K562 (cell line): ENCODE measurements at regions not wholly inside any gene's neighbourhood (a gene's known extent, or its start where the extent isn't known, plus 50 kb on each side); places are given as distances from the start of the nearest gene placed in this dataset.

Experiments
- ATAC-seq: fragments of 200-7000 bp; cut with Tn5 transposase; 3 replicates; pipeline ENCODE4 v1.9.1; 2020; ENCODE audit warnings: moderate library complexity
- BruUV-seq: library from RNA; stranded (reverse); fragments of 400-500 nt; replicated peaks from 2 replicates; lab custom pipeline; 2021; lab: Mats Ljungman, UMichigan
- CTCF ChIA-PET: fragments of 300-600 bp; formaldehyde crosslinking; extraction: SDS; loops from one replicate; lab custom pipeline; 2021; ENCODE audit warnings: low intra/inter-chr PET ratio; lab: Yijun Ruan, JAX
- POLR2A ChIA-PET: fragments of 300-600, 350-650 bp; sonication (Branson Sonifier 250); formaldehyde crosslinking; extraction: SDS; loops from one replicate; lab custom pipeline; 2021; ENCODE audit warnings: antibody characterized with exemption, inconsistent platforms; lab: Yijun Ruan, JAX
- DNase-seq, 4 experiments: peaks; one replicate each; pipeline versions ENCODE4 v3.0.0 to v3.0.0-alpha.2; 2011 to 2018; ENCODE audit warnings: low spot score in 3 of 4, mixed read lengths in 3 of 4; ENCODE audit errors: extremely low read depth in 1 of 4
- FAIRE-seq: peaks from 2 replicates; lab custom pipeline; 2011; peaks lifted over from hg19 to GRCh38; lab: Jason Lieb, UNC
- H2AFZ ChIP-seq: 2 replicates; pipeline ENCODE4 v1.6.0; 2011; ENCODE audit warnings: low read depth, low read length, control low read depth, inconsistent platforms
- H3K27ac ChIP-seq: fragments of 200-600 bp; 3 replicates; pipeline ENCODE4 v1.8.0; 2011; ENCODE audit warnings: low read depth, mild to moderate bottlenecking, control low read depth, inconsistent platforms, low read length, moderate library complexity, mixed read lengths; ENCODE audit errors: extremely low read depth
- H3K27me3 ChIP-seq, 2 experiments: fragments of 300-600 bp in 1 of 2; 2 replicates in 1 of 2; 3 replicates in 1 of 2; pipeline versions ENCODE4 v1.6.0 to v1.8.0; 2011; ENCODE audit warnings: inconsistent platforms in 2 of 2, low read length in 2 of 2, mild to moderate bottlenecking in 1 of 2, mixed read lengths in 1 of 2, moderate library complexity in 1 of 2; ENCODE audit not compliant: control insufficient read depth in 2 of 2, insufficient read depth in 2 of 2
- H3K36me3 ChIP-seq: fragments of 300-600 bp; 3 replicates; pipeline ENCODE4 v1.8.0; 2011; ENCODE audit warnings: mild to moderate bottlenecking, low read length, inconsistent platforms; ENCODE audit not compliant: control insufficient read depth, insufficient read depth
- H3K4me1 ChIP-seq, 2 experiments: fragments of 200-600 bp in 1 of 2; replicated peaks in 1 of 2; 2 replicates in 1 of 2; 3 replicates in 1 of 2; pipeline versions ENCODE4 v1.5.1 to v1.8.0; 2011; ENCODE audit warnings: inconsistent platforms in 2 of 2, low read length in 2 of 2, mild to moderate bottlenecking in 1 of 2, mixed read lengths in 1 of 2, moderate library complexity in 1 of 2; ENCODE audit not compliant: control insufficient read depth in 2 of 2, insufficient read depth in 2 of 2
- H3K4me2 ChIP-seq: 2 replicates; pipeline ENCODE4 v1.6.1; 2011; ENCODE audit warnings: low read length, control low read depth, inconsistent platforms, mixed read lengths; ENCODE audit not compliant: insufficient read depth
- H3K4me3 ChIP-seq: fragments of 200-600 bp; sonication (generic), shearing (Covaris generic); 2 replicates; pipeline ENCODE4 v1.5.1; 2016; ENCODE audit warnings: control low read depth, inconsistent platforms
- H3K79me2 ChIP-seq: fragments of 200-600 bp; 3 replicates; pipeline ENCODE4 v1.8.0; 2011; ENCODE audit warnings: low read length, inconsistent platforms; ENCODE audit not compliant: control insufficient read depth, insufficient read depth
- H3K9ac ChIP-seq, 2 experiments: 2 replicates each; pipeline versions ENCODE4 v1.6.0 to v1.6.1; 2011; ENCODE audit warnings: low read depth in 2 of 2, low read length in 2 of 2, control low read depth in 1 of 2, inconsistent platforms in 1 of 2, mild to moderate bottlenecking in 1 of 2, mixed read lengths in 1 of 2; ENCODE audit not compliant: insufficient read depth in 1 of 2
- H3K9me1 ChIP-seq: one replicate; pipeline ENCODE4 v1.6.0; 2011; ENCODE audit warnings: inconsistent platforms, mild to moderate bottlenecking, low read length, moderate library complexity; ENCODE audit not compliant: control insufficient read depth, insufficient read depth
- H3K9me3 ChIP-seq: replicated peaks from 2 replicates; pipeline ENCODE4 v1.5.1; 2011; ENCODE audit warnings: low read depth, low read length, inconsistent platforms; ENCODE audit not compliant: control insufficient read depth, insufficient read depth
- H4K20me1 ChIP-seq: replicated peaks from 2 replicates; pipeline ENCODE4 v1.6.1; 2011; ENCODE audit warnings: low read length, inconsistent platforms, mixed read lengths; ENCODE audit not compliant: control insufficient read depth, insufficient read depth
- C11orf30 ChIP-seq: fragments of 450-650 bp; IDR thresholded peaks from 2 replicates; pipeline ENCODE4 v1.6.1; 2016; ENCODE audit warnings: low read depth, mild to moderate bottlenecking
- COPS2 ChIP-seq: fragments of 450-650 bp; conservative IDR thresholded peaks from 2 replicates; pipeline ENCODE4 v1.6.1; 2016; ENCODE audit warnings: mild to moderate bottlenecking, moderate library complexity
- MTA3 ChIP-seq: fragments of 450-650 bp; formaldehyde crosslinking; IDR thresholded peaks from 2 replicates; pipeline ENCODE4 v1.6.1; 2017; ENCODE audit warnings: mild to moderate bottlenecking, borderline replicate concordance
- POLR3A ChIP-seq: IDR thresholded peaks from 2 replicates; pipeline ENCODE4 v1.6.1; 2011; ENCODE audit warnings: borderline replicate concordance, mild to moderate bottlenecking, moderate library complexity; ENCODE audit not compliant: insufficient read length, insufficient read depth; ENCODE audit errors: extremely low read depth
- SETDB1 ChIP-seq: IDR thresholded peaks from one replicate; pipeline ENCODE4 v1.6.1; 2012; ENCODE audit warnings: low read length, control low read depth, inconsistent platforms
- SMAD1 ChIP-seq: fragments of 150-350 bp; IDR thresholded peaks from 2 replicates; pipeline ENCODE4 v1.6.1; 2014; ENCODE audit warnings: low read length, low read depth; ENCODE audit not compliant: partially characterized antibody
- SP2 ChIP-seq: IDR thresholded peaks from 2 replicates; pipeline ENCODE4 v1.6.1; 2011; ENCODE audit warnings: mild to moderate bottlenecking, low read depth, low read length, moderate library complexity; ENCODE audit not compliant: poor library complexity, severe bottlenecking; ENCODE audit errors: extremely low read depth
- ZBTB1 ChIP-seq: sonication (generic); formaldehyde crosslinking; IDR thresholded peaks from 2 replicates; pipeline ENCODE4 v1.8.1; 2023; ENCODE audit warnings: missing genetic modification reagents, low read depth, mild to moderate bottlenecking, borderline replicate concordance
- ZFP36 ChIP-seq: fragments of 150-350 bp; IDR thresholded peaks from 2 replicates; pipeline ENCODE4 v1.6.1; 2018; ENCODE audit warnings: low read length, low read depth; ENCODE audit not compliant: partially characterized antibody
- WGBS: fragments of 100-300 bp; shearing (Covaris generic); methylation state at CpG from one replicate; pipeline ENCODE4 v1.1.6; 2016; ENCODE audit warnings: low coverage, mixed read lengths; ENCODE audit not compliant: insufficient coverage; ENCODE audit errors: missing lambda C conversion rate; 5-methylcytosine and 5-hydroxymethylcytosine counted together
- in situ Hi-C: fragments of 300-500 bp; cut with MboI; formaldehyde crosslinking; loops from 4 replicates; pipeline ENCODE4 v1.15.0; 2018; ENCODE audit warnings: inconsistent platforms, mixed read lengths
- intact Hi-C: fragments of 100-400 bp; cut with micrococcal nuclease; formaldehyde crosslinking; loops from 2 replicates; pipeline ENCODE4 v1.14.2; 2022
- TF ChIP-seq, protein P1 (sequence below): fragments of 250-450 bp; sonication (Bioruptor Pico); IDR thresholded peaks from 2 replicates; pipeline ENCODE4 v1.8.0; 2021; ENCODE audit warnings: mild to moderate bottlenecking, moderate library complexity
- TF ChIP-seq, protein P2 (sequence below): fragments of 450-650 bp; IDR thresholded peaks from 2 replicates; pipeline ENCODE4 v1.6.1; 2016; ENCODE audit warnings: antibody characterized with exemption
- TF ChIP-seq, protein P3 (sequence below): fragments of 250-450 bp; sonication (Bioruptor Pico); IDR thresholded peaks from 2 replicates; pipeline ENCODE4 v1.5.0; 2021

DNA sequence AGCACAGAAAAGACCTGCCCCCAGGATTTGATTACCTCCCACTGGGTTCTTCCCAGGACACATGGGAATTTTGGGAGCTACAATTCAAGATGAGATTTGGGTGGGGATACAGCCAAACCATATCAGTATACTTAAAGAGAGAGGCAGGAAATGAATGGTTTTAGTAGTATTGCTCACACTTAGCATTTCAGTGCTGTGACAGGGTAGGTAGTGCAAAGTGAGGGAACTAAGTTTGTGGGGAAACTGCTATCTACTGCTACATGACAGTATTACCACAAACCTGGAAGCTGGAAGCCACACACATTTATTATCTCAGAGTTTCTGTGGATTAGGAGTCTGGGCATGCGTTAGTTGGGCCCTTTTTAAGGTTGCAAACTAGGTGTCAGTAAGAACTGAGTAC lies 450.7 kb downstream of the LPIN1 start (continued):
- TF ChIP-seq ZFP36: no peak
- TF ChIP-seq, protein P1, sequence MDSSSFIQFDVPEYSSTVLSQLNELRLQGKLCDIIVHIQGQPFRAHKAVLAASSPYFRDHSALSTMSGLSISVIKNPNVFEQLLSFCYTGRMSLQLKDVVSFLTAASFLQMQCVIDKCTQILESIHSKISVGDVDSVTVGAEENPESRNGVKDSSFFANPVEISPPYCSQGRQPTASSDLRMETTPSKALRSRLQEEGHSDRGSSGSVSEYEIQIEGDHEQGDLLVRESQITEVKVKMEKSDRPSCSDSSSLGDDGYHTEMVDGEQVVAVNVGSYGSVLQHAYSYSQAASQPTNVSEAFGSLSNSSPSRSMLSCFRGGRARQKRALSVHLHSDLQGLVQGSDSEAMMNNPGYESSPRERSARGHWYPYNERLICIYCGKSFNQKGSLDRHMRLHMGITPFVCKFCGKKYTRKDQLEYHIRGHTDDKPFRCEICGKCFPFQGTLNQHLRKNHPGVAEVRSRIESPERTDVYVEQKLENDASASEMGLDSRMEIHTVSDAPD: no peak
- TF ChIP-seq, all 486 proteins: peak for 0

DNA sequence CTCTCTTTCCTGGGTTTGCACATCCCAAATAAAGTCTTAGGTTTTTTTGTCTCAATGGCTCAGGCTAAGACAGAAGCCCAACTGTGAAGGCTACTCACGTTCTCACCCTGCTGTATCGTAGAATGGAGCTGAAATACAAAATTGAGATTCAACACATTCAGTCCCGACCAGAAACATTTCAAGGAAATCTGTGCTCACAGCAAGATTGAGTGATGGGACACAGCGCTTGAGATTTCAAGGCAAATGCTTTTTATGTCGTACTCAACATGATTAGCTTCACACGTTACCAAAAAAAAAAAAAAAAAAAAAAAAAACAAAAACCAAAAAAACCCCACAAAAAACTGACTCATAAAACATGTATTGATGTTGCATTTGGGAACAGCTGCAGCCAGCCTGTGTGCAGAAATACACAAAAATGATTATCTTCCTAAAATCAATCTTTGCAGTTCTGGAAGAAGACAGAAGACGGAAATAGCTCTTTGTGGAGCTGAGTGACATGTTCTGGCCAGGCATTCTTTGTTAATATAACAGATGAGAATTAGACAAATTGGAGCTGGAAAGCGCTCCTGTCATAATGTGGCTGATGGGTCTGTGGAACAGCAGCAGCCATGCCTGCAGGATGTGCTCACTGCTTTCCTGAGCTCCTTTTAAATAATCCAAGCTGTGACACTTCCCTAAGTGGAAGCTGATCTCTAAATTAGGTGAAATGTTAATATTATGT lies 453.2 kb downstream of the LPIN1 start:
- Histone ChIP-seq H3K27ac (no peak overlapping the region), H3K4me3 (no peak overlapping the region), H3K4me1 (peaks cover 0 to 4% of the 10 kb centered on the region in 2 experiments; a peak in 2 of 5 replicates), H3K4me2 (no peak overlapping the region)
- TF ChIP-seq C11orf30 (no peak), ZBTB1 (CRISPR knock-in tag) (no peak), SP2 (no peak), MTA3 (no peak), COPS2 (no peak), SMAD1 (no peak), POLR3A (no peak), SETDB1 (no peak)
- TF ChIP-seq, protein P2, sequence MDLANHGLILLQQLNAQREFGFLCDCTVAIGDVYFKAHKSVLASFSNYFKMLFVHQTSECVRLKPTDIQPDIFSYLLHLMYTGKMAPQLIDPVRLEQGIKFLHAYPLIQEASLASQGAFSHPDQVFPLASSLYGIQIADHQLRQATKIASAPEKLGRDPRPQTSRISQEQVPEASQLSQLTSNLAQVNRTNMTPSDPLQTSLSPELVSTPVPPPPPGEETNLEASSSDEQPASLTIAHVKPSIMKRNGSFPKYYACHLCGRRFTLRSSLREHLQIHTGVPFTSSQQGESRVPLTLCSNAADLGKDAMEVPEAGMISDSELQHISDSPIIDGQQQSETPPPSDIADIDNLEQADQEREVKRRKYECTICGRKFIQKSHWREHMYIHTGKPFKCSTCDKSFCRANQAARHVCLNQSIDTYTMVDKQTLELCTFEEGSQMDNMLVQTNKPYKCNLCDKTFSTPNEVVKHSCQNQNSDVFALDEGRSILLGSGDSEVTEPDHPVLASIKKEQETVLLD: no peak
- TF ChIP-seq, protein P3, sequence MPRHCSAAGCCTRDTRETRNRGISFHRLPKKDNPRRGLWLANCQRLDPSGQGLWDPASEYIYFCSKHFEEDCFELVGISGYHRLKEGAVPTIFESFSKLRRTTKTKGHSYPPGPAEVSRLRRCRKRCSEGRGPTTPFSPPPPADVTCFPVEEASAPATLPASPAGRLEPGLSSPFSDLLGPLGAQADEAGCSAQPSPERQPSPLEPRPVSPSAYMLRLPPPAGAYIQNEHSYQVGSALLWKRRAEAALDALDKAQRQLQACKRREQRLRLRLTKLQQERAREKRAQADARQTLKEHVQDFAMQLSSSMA: no peak
- TF ChIP-seq, all 486 proteins: peak for 0
- ChIA-PET POLR2A (interaction anchor here (0.6 to 1.3 kb wide), 6 partner anchors 11 to 386 kb away, joined by 3 read pairs; no protein-coding TSS in a partner anchor), CTCF (no interaction called here)
- ATAC-seq (no peak), FAIRE-seq (no peak), DNase-seq (no peak)
- no peaks in the 10 kb centered on the region for H3K9me1 ChIP-seq
- H3K27me3 ChIP-seq: no peaks in the 10 kb centered on the region
- 39% methylated on average over 8 of the region's 8 CpGs for WGBS
- no peaks in the 10 kb centered on the region for H4K20me1 ChIP-seq
- H3K79me2 ChIP-seq: no peaks in the 10 kb centered on the region
- intact Hi-C loops (no loop called here), in situ Hi-C loops (no loop called here)
- H3K36me3 ChIP-seq: no peaks in the 10 kb centered on the region
- no peak overlapping the region for H3K9ac ChIP-seq
- H2AFZ ChIP-seq: no peak overlapping the region
- BruUV-seq: no TSS peak
- no peaks in the 10 kb centered on the region for H3K9me3 ChIP-seq
